NCI-H1436 treated with DMSO at 0.1 percent for 48 hours (cell line): ENCODE measurements at regions not wholly inside any gene's neighbourhood (a gene's known extent, or its start where the extent isn't known, plus 50 kb on each side); places are given as distances from the start of the nearest gene placed in this dataset.

Source experiments
- DNase-seq: peaks from one replicate; lab custom pipeline; 2025; lab: John Stamatoyannopoulos, UW

- no peak for DNase-seq
Observed at GRCh38 chr6:105573556-105573955, 170.7 kb upstream of the PREP start.

- no peak for DNase-seq
Observed at GRCh38 chr6:105573138-105573537, 170.3 kb upstream of the PREP start.

GRCh38 chr6:105570416-105570815 is 167.5 kb upstream of the PREP start:
- DNase-seq, result no peak

- no peak for DNase-seq
Observed at GRCh38 chr6:105569706-105570105, 166.8 kb upstream of the PREP start.

- no peak for DNase-seq
Observed at GRCh38 chr6:105568751-105569150, 165.9 kb upstream of the PREP start.

GRCh38 chr6:105568142-105568541 is 165.3 kb upstream of the PREP start:
- no peak for DNase-seq

- no peak for DNase-seq
Observed at GRCh38 chr6:105567140-105567539, 164.3 kb upstream of the PREP start.

GRCh38 chr6:105566503-105566902 is 163.6 kb upstream of the PREP start:
- no peak for DNase-seq

GRCh38 chr6:105564121-105564902 is 161.4 kb upstream of the PREP start:
- no peak for DNase-seq

- no peak for DNase-seq
Observed at GRCh38 chr6:105562027-105562426, 159.1 kb upstream of the PREP start.

GRCh38 chr6:105561486-105561885 is 158.6 kb upstream of the PREP start:
- DNase-seq, result no peak

- no peak for DNase-seq
Observed at GRCh38 chr6:105560611-105561066, 157.8 kb upstream of the PREP start.

- no peak for DNase-seq
Observed at GRCh38 chr6:105557291-105557690, 154.4 kb upstream of the PREP start.

- no peak for DNase-seq
Observed at GRCh38 chr6:105553171-105553570, 150.3 kb upstream of the PREP start.

GRCh38 chr6:105550955-105551620 is 148.2 kb upstream of the PREP start:
- no peak for DNase-seq

- no peak for DNase-seq
Observed at GRCh38 chr6:105546754-105547153, 143.9 kb upstream of the PREP start.

GRCh38 chr6:105545947-105546731 is 143.3 kb upstream of the PREP start:
- no peak for DNase-seq

- DNase-seq, result no peak
Observed at GRCh38 chr6:105545228-105545920, 142.5 kb upstream of the PREP start.

GRCh38 chr6:105539911-105540310 is 137.0 kb upstream of the PREP start:
- DNase-seq, result no peak

GRCh38 chr6:105537981-105538578 is 135.2 kb upstream of the PREP start:
- DNase-seq, result no peak

- DNase-seq, result no peak
Observed at GRCh38 chr6:105536961-105537360, 134.1 kb upstream of the PREP start.

- no peak for DNase-seq
Observed at GRCh38 chr6:105533301-105533700, 130.4 kb upstream of the PREP start.
